Stomach (tissue), 8 donors: ENCODE measurements at regions not wholly inside any gene's neighbourhood (a gene's known extent, or its start where the extent isn't known, plus 50 kb on each side); places are given as distances from the start of the nearest gene placed in this dataset.

Experiments used
- DNase-seq, 2 donors: peaks; one replicate each; pipeline versions ENCODE4 v3.0.0 to v3.0.0-alpha.2; 2013 to 2019
- H3K27ac ChIP-seq, 5 donors: fragments of 200-600 bp in 4 of 5; sonication (generic) in 4 of 5; one replicate each; pipeline ENCODE4 v1.5.1; 2013 to 2019; ENCODE audit warnings: mild to moderate bottlenecking in 1 of 5, moderate library complexity in 1 of 5
- H3K27me3 ChIP-seq, 3 donors: fragments of 200-600 bp; sonication (generic); one replicate each; pipeline ENCODE4 v1.5.1; 2017 to 2019; ENCODE audit warnings: mixed run types in 1 of 3
- H3K36me3 ChIP-seq, 4 donors: fragments of 200-600 bp; sonication (generic); 1 replicate in 3 of 4; 2 replicates in 1 of 4; pipeline ENCODE4 v1.5.1; 2016 to 2019
- H3K4me1 ChIP-seq, 4 donors: fragments of 200-600 bp; sonication (generic); one replicate each; pipeline ENCODE4 v1.5.1; 2016 to 2019
- H3K4me3 ChIP-seq, 4 donors: fragments of 200-600 bp; sonication (generic) in 3 of 4; one replicate each; pipeline ENCODE4 v1.5.1; 2016 to 2019; ENCODE audit warnings: mild to moderate bottlenecking in 1 of 4
- H3K9me3 ChIP-seq, 4 donors: fragments of 200-600 bp; sonication (generic); one replicate each; pipeline ENCODE4 v1.5.1; 2016 to 2019
- EP300 ChIP-seq: sonication (generic); formaldehyde crosslinking; IDR thresholded peaks from one replicate; pipeline ENCODE4 v1.6.1; 2017; ENCODE audit warnings: antibody characterized with exemption
- POLR2A ChIP-seq, 4 donors: fragments of 450-650 bp; IDR thresholded peaks; one replicate each; pipeline ENCODE4 v1.6.1; 2016; ENCODE audit warnings: antibody characterized with exemption in 4 of 4, control low read depth in 2 of 4, mild to moderate bottlenecking in 1 of 4, moderate library complexity in 1 of 4
- POLR2AphosphoS5 ChIP-seq, 3 donors: sonication (generic); formaldehyde crosslinking; IDR thresholded peaks; one replicate each; pipeline ENCODE4 v1.6.1; 2016; ENCODE audit warnings: antibody characterized with exemption in 3 of 3
- WGBS, 5 donors: extraction: QIAGEN DNeasy Blood & Tissue Kit in 3 of 5; methylation state at CpG; one replicate each; pipeline versions ENCODE4 v1.1.5 to v1.1.7; 2013 to 2018; 5-methylcytosine and 5-hydroxymethylcytosine counted together
- intact Hi-C: fragments of 100-400 bp; cut with DNase I; formaldehyde crosslinking; loops from one replicate; pipeline ENCODE4 v1.15.1; 2023; ENCODE audit warnings: low total_unique reads
- TF ChIP-seq, protein P1 (sequence below), 7 experiments: fragments of 450-650 bp in 4 of 7; fragments of 200-600 bp in 3 of 7; sonication (generic) in 3 of 7; IDR thresholded peaks; one replicate each; pipeline ENCODE4 v1.5.1; 2016 to 2019; ENCODE audit warnings: antibody characterized with exemption in 7 of 7, control low read depth in 2 of 7, mild to moderate bottlenecking in 1 of 7
- donor health status: healthy with polysubstance abuse.
- donor health status: Bipolar disorder and iron deficiency.
- donor health status: healthy.

DNA sequence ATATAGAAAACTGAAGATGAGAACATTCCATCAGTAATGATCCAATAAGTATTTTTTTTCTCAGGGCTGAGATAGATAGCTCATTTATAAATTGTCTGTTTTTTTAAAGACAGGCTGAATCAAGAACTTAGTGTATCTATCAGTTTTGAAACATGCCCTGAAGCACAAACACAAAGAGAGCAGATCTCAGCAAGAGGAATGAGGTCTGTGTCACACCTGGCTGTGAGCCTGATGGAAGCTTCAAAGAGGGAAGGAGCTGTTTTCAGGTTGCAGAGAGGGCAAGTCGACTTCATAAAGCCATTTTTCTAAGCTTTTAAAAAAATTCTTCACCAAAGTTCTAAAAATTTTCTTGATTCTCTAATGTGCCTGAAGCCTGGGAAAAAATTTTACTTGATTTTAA is 434.9 kb downstream of the PDGFC start:
- 48 to 72% (median 55%) methylated on average over 1 of the region's 1 CpG for whole genome bisulfite sequencing, 5 donors
- Histone ChIP-seq H3K4me1 (no peaks in the 10 kb centered on the region), H3K27ac (no peak overlapping the region), H3K27me3 (no peaks in the 10 kb centered on the region), H3K4me3 (no peak overlapping the region), H3K36me3 (no peaks in the 10 kb centered on the region), H3K9me3 (peaks cover 0 to 10% (median 0%) of the 10 kb centered on the region in 4 donors)
- TF ChIP-seq, protein P1, sequence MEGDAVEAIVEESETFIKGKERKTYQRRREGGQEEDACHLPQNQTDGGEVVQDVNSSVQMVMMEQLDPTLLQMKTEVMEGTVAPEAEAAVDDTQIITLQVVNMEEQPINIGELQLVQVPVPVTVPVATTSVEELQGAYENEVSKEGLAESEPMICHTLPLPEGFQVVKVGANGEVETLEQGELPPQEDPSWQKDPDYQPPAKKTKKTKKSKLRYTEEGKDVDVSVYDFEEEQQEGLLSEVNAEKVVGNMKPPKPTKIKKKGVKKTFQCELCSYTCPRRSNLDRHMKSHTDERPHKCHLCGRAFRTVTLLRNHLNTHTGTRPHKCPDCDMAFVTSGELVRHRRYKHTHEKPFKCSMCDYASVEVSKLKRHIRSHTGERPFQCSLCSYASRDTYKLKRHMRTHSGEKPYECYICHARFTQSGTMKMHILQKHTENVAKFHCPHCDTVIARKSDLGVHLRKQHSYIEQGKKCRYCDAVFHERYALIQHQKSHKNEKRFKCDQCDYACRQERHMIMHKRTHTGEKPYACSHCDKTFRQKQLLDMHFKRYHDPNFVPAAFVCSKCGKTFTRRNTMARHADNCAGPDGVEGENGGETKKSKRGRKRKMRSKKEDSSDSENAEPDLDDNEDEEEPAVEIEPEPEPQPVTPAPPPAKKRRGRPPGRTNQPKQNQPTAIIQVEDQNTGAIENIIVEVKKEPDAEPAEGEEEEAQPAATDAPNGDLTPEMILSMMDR (IDR thresholded peaks at IDR 0.05) = no peak
- TF ChIP-seq EP300 = no peak
- intact Hi-C loops = no loop called here
- no peak for DNase-seq

- H3K36me3 ChIP-seq = no peaks in the 10 kb centered on the region
- TF ChIP-seq POLR2A (IDR thresholded peaks at IDR 0.05) = no peak
- TF ChIP-seq, protein P1 (IDR thresholded peaks at IDR 0.05) = no peak
- TF ChIP-seq EP300 = no peak
- no peak for TF ChIP-seq POLR2AphosphoS5 (IDR thresholded peaks at IDR 0.05)
- no peak overlapping the region for H3K4me3 ChIP-seq
- no peaks in the 10 kb centered on the region for H3K4me1 ChIP-seq
- intact Hi-C loops = no loop called here
- peaks cover 0 to 10% (median 0%) of the 10 kb centered on the region in 4 donors for H3K9me3 ChIP-seq
- no peaks in the 10 kb centered on the region for H3K27me3 ChIP-seq
- 74 to 89% (median 78%) methylated on average over 2 of the region's 2 CpGs for WGBS, 5 donors
- no peak for DNase-seq
- no peak overlapping the region for H3K27ac ChIP-seq
Measured at GRCh38 chr4:156534205-156534604, 437.4 kb downstream of the PDGFC start.

GRCh38 chr4:156528216-156528615 is 443.4 kb downstream of the PDGFC start:
- no peaks in the 10 kb centered on the region for H3K27me3 ChIP-seq
- no peaks in the 10 kb centered on the region for H3K36me3 ChIP-seq
- no peak overlapping the region for H3K4me3 ChIP-seq
- intact Hi-C loops = no loop called here
- no peak for DNase-seq
- TF ChIP-seq, protein P1 (IDR thresholded peaks at IDR 0.05) = no peak
- TF ChIP-seq POLR2AphosphoS5 (IDR thresholded peaks at IDR 0.05) (no peak), POLR2A (IDR thresholded peaks at IDR 0.05) (no peak), EP300 (no peak)
- WGBS, 5 donors = 33 to 50% (median 41%) methylated on average over 3 of the region's 3 CpGs
- no peaks in the 10 kb centered on the region for H3K4me1 ChIP-seq
- H3K27ac ChIP-seq = no peak overlapping the region
- H3K9me3 ChIP-seq = peaks cover 0 to 2% (median 0%) of the 10 kb centered on the region in 4 donors

DNA sequence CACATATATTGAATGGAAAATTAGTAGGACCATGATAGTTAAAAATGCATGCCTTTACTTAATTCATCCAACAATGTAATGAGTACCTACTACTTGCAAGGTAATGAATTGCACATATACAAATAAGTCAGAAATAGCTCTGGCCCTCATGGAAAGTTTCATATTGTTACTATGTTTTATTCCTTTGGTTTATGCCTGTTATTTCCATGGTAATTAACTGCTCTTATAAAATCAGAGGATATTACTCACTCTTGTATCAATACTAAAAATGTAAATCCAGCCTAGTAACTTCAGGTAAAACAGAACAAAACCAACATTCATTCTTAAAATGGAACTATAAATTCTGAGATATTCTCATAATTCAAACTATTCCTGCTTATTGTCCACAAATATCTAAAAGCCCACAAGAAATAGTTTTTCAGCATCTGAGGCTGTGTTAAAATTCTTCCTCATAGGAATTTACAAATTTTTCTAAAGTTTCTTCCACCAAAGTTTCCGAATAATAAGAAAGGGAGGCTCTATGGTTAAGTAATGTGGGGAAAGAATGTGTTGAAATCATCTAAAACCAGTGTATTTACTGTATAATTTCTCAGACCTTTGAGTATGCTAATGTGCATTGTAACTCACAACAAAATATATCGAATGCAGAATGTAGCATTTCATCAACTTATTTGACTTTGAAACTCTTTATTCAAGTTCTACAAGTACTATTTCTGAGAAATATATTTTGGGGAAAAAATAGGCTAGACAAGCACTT is 444.2 kb downstream of the PDGFC start:
- Histone ChIP-seq H3K36me3 (no peaks in the 10 kb centered on the region), H3K27ac (no peak overlapping the region), H3K4me1 (no peaks in the 10 kb centered on the region), H3K4me3 (no peak overlapping the region), H3K9me3 (no peaks in the 10 kb centered on the region), H3K27me3 (no peaks in the 10 kb centered on the region)
- 88 to 95% (median 89%) methylated on average over 2 of the region's 2 CpGs for WGBS, 5 donors
- intact Hi-C loops = no loop called here
- DNase-seq = no peak
- TF ChIP-seq POLR2AphosphoS5 (IDR thresholded peaks at IDR 0.05) (no peak), POLR2A (IDR thresholded peaks at IDR 0.05) (no peak), EP300 (no peak)
- TF ChIP-seq, protein P1 (IDR thresholded peaks at IDR 0.05) = no peak
